ENCODE measurements at regions not wholly inside any gene's neighbourhood (a gene's known extent, or its start where the extent isn't known, plus 50 kb on each side); places are given as distances from the start of the nearest gene placed in this dataset.

- no peak for TF ChIP-seq CTCF (IDR thresholded peaks at IDR 0.05 in 8 of 11, conservative IDR thresholded peaks at IDR 0.05 in 3 of 11)
- TF ChIP-seq POLR2AphosphoS5 (IDR thresholded peaks at IDR 0.05), result no peak
These were observed 65.5 kb downstream of the RASL11A start for GRCh38 chr13:27336014-27336673.

Data from spleen (tissue), 7 donors.